RKO (cell line): ENCODE measurements at regions not wholly inside any gene's neighbourhood (a gene's known extent, or its start where the extent isn't known, plus 50 kb on each side); places are given as distances from the start of the nearest gene placed in this dataset.

Experiments used
- DNase-seq: peaks from one replicate; pipeline ENCODE4 v3.0.0-alpha.2; 2016; ENCODE audit warnings: low spot score

DNA sequence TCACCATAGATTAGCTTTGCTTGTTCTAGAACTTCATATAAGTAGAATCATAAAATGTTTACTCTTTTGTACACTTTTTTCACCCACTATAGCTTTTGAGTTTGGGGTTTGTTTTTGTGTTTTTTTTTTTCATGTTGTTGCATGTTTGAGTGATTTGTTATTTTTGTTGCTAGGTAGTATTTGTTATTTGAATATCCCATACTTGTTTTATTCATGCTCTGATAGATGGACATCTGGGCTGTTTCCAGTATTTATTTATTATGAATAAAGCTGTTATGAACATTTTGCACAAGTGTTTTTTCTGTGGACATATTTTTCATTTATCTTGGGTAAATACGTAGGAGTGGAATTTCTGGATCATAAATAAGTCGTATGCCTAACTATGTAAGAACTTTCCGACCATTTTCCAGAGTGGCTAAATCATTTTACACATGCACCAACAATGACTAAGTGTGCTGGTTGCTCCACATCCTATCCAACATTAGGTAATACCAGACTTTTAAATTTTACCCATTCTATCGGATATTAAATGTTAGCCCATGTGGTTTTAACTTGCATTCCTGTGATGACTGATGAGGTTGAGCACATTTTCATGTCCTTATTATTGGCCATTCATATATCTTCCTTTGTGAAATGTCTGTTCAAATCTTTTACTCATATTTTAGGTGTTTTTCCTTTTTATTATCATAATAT, 69.1 kb upstream of the NR4A3 start:
- DNase-seq: no peak

- no peak for DNase-seq
Measured at GRCh38 chr9:99753436-99753835, 68.2 kb upstream of the NR4A3 start.

DNA sequence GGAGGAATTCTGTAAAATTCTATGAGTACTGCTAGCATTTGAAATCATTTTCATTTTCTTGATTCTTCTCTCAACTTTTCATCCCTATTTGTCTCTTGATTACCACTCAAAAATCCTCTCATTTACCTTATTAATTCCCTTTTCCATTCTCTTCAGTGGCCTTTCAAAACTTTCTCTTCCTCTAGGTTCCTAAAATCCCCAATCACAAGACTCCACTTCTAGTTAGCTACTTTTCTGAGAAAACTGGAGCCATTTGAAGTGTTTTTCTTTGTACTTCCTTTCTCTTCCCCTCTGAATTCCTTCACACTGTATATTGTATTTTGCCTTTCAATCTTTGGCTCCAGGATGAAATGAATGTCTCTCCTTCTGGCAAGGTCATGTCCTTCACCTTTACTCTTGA, 61.3 kb upstream of the NR4A3 start:
- DNase-seq: no peak

- DNase-seq: no peak
Measured at GRCh38 chr9:99762470-99762869, 59.2 kb upstream of the NR4A3 start.
